ENCODE measurements at regions not wholly inside any gene's neighbourhood (a gene's known extent, or its start where the extent isn't known, plus 50 kb on each side); places are given as distances from the start of the nearest gene placed in this dataset.

- intact Hi-C loops (cut with micrococcal nuclease; ENCODE audit: unreplicated experiment) = no loop called here
- Histone ChIP-seq H2AFZ (ENCODE audit: low read length) (no peak overlapping the region), H3K9me3 (ENCODE audit: low read length) (no peaks in the 10 kb centered on the region), H4K20me1 (ENCODE audit: insufficient read depth, low read length) (no peaks in the 10 kb centered on the region), H3K4me2 (ENCODE audit: low read length) (no peak overlapping the region), H3K4me3 (ENCODE audit: low read depth, low read length, poor library complexity, severe bottlenecking) (no peak overlapping the region), H3K36me3 (ENCODE audit: insufficient read depth, low read length) (peaks cover 38% of the 10 kb centered on the region), H3K4me1 (ENCODE audit: insufficient read depth, low read length, poor library complexity, severe bottlenecking) (no peaks in the 10 kb centered on the region), H3K27ac (ENCODE audit: low read depth, low read length, poor library complexity, severe bottlenecking) (no peak overlapping the region), H3K79me2 (ENCODE audit: insufficient read depth, low read depth, low read length) (no peaks in the 10 kb centered on the region), H3K9me2 (ENCODE audit: insufficient read depth, low read length) (no peaks in the 10 kb centered on the region)
- ChIA-PET CTCF (ENCODE audit: unreplicated experiment) (no interaction called here), POLR2A (interaction anchor here (0.6 kb wide), 1 partner anchor 56 kb away, joined by 3 read pairs; no protein-coding TSS in a partner anchor)
- TF ChIP-seq, protein P1, sequence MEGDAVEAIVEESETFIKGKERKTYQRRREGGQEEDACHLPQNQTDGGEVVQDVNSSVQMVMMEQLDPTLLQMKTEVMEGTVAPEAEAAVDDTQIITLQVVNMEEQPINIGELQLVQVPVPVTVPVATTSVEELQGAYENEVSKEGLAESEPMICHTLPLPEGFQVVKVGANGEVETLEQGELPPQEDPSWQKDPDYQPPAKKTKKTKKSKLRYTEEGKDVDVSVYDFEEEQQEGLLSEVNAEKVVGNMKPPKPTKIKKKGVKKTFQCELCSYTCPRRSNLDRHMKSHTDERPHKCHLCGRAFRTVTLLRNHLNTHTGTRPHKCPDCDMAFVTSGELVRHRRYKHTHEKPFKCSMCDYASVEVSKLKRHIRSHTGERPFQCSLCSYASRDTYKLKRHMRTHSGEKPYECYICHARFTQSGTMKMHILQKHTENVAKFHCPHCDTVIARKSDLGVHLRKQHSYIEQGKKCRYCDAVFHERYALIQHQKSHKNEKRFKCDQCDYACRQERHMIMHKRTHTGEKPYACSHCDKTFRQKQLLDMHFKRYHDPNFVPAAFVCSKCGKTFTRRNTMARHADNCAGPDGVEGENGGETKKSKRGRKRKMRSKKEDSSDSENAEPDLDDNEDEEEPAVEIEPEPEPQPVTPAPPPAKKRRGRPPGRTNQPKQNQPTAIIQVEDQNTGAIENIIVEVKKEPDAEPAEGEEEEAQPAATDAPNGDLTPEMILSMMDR (conservative IDR thresholded peaks at IDR 0.05; ENCODE audit: low read length) = no peak
- TF ChIP-seq EZH2phosphoT487 (IDR thresholded peaks at IDR 0.05; ENCODE audit: borderline replicate concordance, low read depth, low read length) = no peak
- no peak for DNase-seq (ENCODE audit: low spot score)
- no TSS peak for BruUV-seq (replicated peaks)
These were observed 114.4 kb downstream of the ZNF608 start for GRCh38 chr5:124631874-124632550.

GRCh38 chr5:124630767-124631704 lies 115.4 kb downstream of the ZNF608 start:
- H3K4me2 ChIP-seq (ENCODE audit: low read length) = no peak overlapping the region
- H3K9me3 ChIP-seq (ENCODE audit: low read length) = no peaks in the 10 kb centered on the region
- ChIA-PET POLR2A (no interaction called here), CTCF (ENCODE audit: unreplicated experiment) (no interaction called here)
- no peaks in the 10 kb centered on the region for H3K4me1 ChIP-seq (ENCODE audit: insufficient read depth, low read length, poor library complexity, severe bottlenecking)
- H2AFZ ChIP-seq (ENCODE audit: low read length) = no peak overlapping the region
- H3K79me2 ChIP-seq (ENCODE audit: insufficient read depth, low read depth, low read length) = no peaks in the 10 kb centered on the region
- intact Hi-C loops (cut with micrococcal nuclease; ENCODE audit: unreplicated experiment) = no loop called here
- H4K20me1 ChIP-seq (ENCODE audit: insufficient read depth, low read length) = no peaks in the 10 kb centered on the region
- H3K27ac ChIP-seq (ENCODE audit: low read depth, low read length, poor library complexity, severe bottlenecking) = no peak overlapping the region
- H3K4me3 ChIP-seq (ENCODE audit: low read depth, low read length, poor library complexity, severe bottlenecking) = no peak overlapping the region
- no peaks in the 10 kb centered on the region for H3K9me2 ChIP-seq (ENCODE audit: insufficient read depth, low read length)
- BruUV-seq (replicated peaks) = no TSS peak
- DNase-seq (ENCODE audit: low spot score) = no peak
- no peak for TF ChIP-seq EZH2phosphoT487 (IDR thresholded peaks at IDR 0.05; ENCODE audit: borderline replicate concordance, low read depth, low read length)
- TF ChIP-seq, protein P1 (conservative IDR thresholded peaks at IDR 0.05; ENCODE audit: low read length) = no peak
- peaks cover 29% of the 10 kb centered on the region for H3K36me3 ChIP-seq (ENCODE audit: insufficient read depth, low read length)
